NCI-H460 (cell line): ENCODE measurements at regions not wholly inside any gene's neighbourhood (a gene's known extent, or its start where the extent isn't known, plus 50 kb on each side); places are given as distances from the start of the nearest gene placed in this dataset.

Source experiments
- DNase-seq: peaks from one replicate; pipeline ENCODE4 v3.0.0-alpha.2; 2016; ENCODE audit warnings: low read depth; ENCODE audit errors: extremely low read depth

- no peak for DNase-seq
Observed at GRCh38 chr1:228914700-228915099, 179.4 kb downstream of the RHOU start.

GRCh38 chr1:228917342-228917741 lies 182.1 kb downstream of the RHOU start:
- no peak for DNase-seq

- no peak for DNase-seq
Observed at GRCh38 chr1:228917755-228918154, 182.5 kb downstream of the RHOU start.

- DNase-seq, result no peak
Observed at GRCh38 chr1:228918335-228918734, 183.1 kb downstream of the RHOU start.

- DNase-seq, result no peak
Observed at GRCh38 chr1:228919914-228920313, 184.6 kb downstream of the RHOU start.

- DNase-seq, result no peak
Observed at GRCh38 chr1:228920831-228921230, 185.6 kb downstream of the RHOU start.

GRCh38 chr1:228921481-228921880 lies 186.2 kb downstream of the RHOU start:
- no peak for DNase-seq

- DNase-seq, result no peak
Observed at GRCh38 chr1:228922722-228923376, 187.6 kb downstream of the RHOU start.

GRCh38 chr1:228923973-228924686 lies 188.9 kb downstream of the RHOU start:
- DNase-seq, result no peak

- DNase-seq, result no peak
Observed at GRCh38 chr1:228925691-228926090, 190.4 kb downstream of the RHOU start.

- no peak for DNase-seq
Observed at GRCh38 chr1:228927421-228927820, 192.1 kb downstream of the RHOU start.

- no peak for DNase-seq
Observed at GRCh38 chr1:228927946-228928898, 192.9 kb downstream of the RHOU start.

GRCh38 chr1:228929476-228930027 lies 194.3 kb downstream of the RHOU start:
- DNase-seq, result no peak

GRCh38 chr1:228930479-228930957 lies 195.2 kb downstream of the RHOU start:
- no peak for DNase-seq

GRCh38 chr1:228933753-228934152 lies 198.5 kb downstream of the RHOU start:
- no peak for DNase-seq

GRCh38 chr1:228935198-228935663 lies 200.0 kb downstream of the RHOU start:
- no peak for DNase-seq

- no peak for DNase-seq
Observed at GRCh38 chr1:228935855-228936727, 200.8 kb downstream of the RHOU start.

- DNase-seq, result no peak
Observed at GRCh38 chr1:228936881-228937280, 201.6 kb downstream of the RHOU start.

- no peak for DNase-seq
Observed at GRCh38 chr1:228937351-228937750, 202.1 kb downstream of the RHOU start.
